Hepatic stellate cell (primary cell): ENCODE measurements at regions not wholly inside any gene's neighbourhood (a gene's known extent, or its start where the extent isn't known, plus 50 kb on each side); places are given as distances from the start of the nearest gene placed in this dataset.

Experiments
- DNase-seq: peaks from one replicate; pipeline ENCODE4 v3.0.0; 2011; ENCODE audit warnings: low spot score

DNA sequence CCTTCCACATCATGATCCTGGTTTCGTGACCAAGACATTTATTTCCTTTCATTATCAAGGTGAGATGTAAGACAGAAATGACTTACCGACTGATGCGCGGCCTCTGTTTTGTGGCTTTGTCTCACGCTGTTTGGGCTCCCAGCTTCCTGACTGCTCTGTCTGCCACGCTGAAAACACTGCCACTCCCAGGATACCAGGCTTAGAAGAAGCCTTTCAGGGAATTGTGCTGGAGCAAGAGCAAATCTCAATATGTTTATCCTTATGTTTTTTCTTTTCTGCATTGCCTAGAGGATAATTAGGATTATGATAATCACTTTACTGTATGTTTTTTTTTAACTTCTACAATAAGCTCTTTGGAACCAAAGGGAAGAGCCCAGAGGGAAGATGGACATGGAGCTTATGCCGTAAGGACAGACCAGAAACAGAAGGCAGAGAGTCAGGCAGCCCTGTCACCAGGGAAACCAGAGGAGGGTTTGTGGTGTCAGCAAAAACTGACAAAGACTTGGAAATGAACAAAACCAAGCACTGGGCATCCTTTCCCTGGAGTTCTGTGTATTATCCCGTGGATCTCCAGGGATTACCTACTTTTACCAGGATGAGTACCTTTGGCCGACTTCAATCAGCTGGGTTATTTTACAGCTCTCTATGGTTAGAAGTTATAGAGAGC, 68.2 kb upstream of the ISX start:
- no peak for DNase-seq

DNA sequence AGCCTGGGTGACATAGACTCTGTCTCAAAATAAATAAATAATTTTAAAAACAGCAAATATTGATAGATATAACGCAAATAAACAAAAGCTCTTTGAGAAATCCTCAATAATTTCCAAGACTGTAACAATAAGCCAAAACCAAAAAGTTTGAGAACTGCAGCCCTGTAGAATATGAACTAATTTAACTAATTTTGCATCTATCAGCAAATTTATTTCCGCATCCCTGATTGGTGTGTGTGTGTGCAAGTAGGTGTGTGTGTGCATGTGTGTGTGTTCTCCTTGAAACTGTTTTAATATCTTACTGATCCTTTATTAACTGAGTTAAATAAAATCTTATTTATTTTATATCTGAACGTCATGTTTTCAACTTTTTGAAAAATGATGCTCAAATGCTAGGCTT, 67.0 kb upstream of the ISX start:
- DNase-seq, result no peak

DNA sequence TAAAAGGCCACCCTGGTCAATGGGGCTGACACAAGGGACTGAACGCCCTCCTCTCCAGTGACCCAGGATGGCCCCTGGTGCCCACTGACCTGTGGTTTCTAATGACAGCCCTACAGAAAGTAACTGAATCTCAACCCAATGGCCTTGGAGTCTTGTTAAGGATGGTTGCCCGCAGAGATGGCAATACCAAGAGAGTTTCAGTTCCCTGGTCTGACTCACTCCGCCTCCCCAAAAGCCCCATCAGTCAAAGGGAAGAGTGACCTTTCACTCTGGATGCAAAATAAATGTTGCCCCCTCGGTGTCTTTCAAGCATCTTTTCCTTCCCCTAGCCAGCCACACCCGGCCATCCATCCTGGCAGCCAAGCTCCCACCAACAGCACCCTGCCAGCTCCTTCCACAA, 57.7 kb upstream of the ISX start:
- DNase-seq, result no peak

DNA sequence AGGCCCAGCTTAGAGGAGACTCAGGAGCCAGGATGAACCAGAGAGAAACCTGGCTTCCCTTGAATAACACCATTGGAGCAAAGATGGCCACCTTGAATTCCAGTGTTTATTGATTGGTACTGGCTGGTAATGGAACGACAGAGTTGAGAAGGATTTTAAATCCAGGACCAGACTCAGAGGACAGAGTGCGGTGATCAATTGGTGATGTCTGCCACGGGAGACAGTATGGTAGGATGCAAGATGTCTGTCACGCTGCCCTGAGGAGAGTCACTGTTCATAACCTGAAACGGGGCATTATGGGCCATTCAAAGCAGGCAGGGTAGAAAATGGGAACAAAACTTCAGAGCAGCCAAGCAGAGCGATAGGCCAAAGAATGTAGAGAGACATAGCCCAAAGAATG, 55.4 kb upstream of the ISX start:
- no peak for DNase-seq

DNA sequence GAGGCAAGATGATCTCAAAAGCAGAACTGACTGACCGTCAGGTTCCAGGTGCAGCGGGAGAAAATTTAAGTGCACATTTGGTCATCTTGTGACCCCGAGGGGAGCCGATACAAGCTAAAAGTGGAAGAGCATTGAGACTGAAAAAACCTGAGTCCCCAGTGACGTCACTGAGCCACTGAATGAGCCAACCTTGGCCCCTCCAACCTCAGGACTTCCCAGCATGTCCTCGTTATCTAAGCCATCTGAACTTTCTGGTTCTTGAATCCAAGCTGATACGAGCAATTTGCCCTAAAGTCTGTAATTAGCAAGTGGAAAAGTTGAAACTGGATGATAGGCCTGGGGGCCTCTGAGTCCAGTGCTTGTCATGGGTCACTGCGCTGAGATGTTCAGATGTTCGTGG, 51.1 kb upstream of the ISX start:
- no peak for DNase-seq
